ENCODE measurements at regions not wholly inside any gene's neighbourhood (a gene's known extent, or its start where the extent isn't known, plus 50 kb on each side); places are given as distances from the start of the nearest gene placed in this dataset.

DNA sequence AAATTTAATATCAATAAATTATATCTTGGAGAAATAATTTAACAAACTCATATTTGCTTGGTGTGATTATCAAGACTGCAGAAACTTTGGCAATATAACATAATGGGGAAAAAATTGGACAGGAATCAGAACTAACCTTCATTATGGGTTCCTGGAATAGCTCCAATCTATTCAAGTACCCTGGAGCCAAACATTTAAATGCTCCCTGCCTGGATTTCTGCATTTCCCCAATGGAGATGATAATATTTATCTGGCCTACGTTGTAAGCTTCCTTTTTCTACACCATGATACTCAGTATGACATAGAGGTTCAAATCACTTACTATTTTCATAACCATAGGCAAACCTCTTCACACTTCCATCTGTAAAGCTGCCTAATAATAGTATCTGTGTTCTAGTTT lies 326.8 kb downstream of the TRIML1 start:
- no peaks in the 10 kb centered on the region for H3K27me3 ChIP-seq (ENCODE audit: control insufficient read depth, insufficient read depth, low read length)
- no peak overlapping the region for H2AFZ ChIP-seq (ENCODE audit: low read length)
- no peaks in the 10 kb centered on the region for H4K20me1 ChIP-seq (ENCODE audit: control insufficient read depth, extremely low read depth, insufficient read depth, low read length)
- no peak overlapping the region for H3K4me3 ChIP-seq (replicated peaks in 1 of 4; ENCODE audit: control extremely low read depth in 1 of 4, insufficient read depth in 1 of 4, low read depth in 3 of 4, low read length in 4 of 4)
- TF ChIP-seq CTCF (conservative IDR thresholded peaks at IDR 0.05 in 1 of 2, IDR thresholded peaks at IDR 0.05 in 1 of 2; ENCODE audit: low read depth in 1 of 2, low read length in 2 of 2) (no peak), EZH2 (IDR thresholded peaks at IDR 0.05; ENCODE audit: low read length, missing control alignments) (no peak)
- no peak overlapping the region for H3K9ac ChIP-seq (ENCODE audit: insufficient read depth, low read length)
- H3K4me1 ChIP-seq (ENCODE audit: control insufficient read depth, extremely low read depth, insufficient read depth, low read length), result no peaks in the 10 kb centered on the region
- no peaks in the 10 kb centered on the region for H3K79me2 ChIP-seq (ENCODE audit: control insufficient read depth, insufficient read depth, low read length)
- no peak for DNase-seq (ENCODE audit: low read depth in 2 of 2)
- no peak overlapping the region for H3K4me2 ChIP-seq (ENCODE audit: extremely low read depth, insufficient read depth, low read length)
- no peak overlapping the region for H3K27ac ChIP-seq (ENCODE audit: insufficient read depth, low read length)
- H3K9me3 ChIP-seq (ENCODE audit: control insufficient read depth, insufficient read depth, low read depth, low read length), result no peaks in the 10 kb centered on the region
- no peaks in the 10 kb centered on the region for H3K36me3 ChIP-seq (ENCODE audit: control insufficient read depth, insufficient read depth, low read length)

DNA sequence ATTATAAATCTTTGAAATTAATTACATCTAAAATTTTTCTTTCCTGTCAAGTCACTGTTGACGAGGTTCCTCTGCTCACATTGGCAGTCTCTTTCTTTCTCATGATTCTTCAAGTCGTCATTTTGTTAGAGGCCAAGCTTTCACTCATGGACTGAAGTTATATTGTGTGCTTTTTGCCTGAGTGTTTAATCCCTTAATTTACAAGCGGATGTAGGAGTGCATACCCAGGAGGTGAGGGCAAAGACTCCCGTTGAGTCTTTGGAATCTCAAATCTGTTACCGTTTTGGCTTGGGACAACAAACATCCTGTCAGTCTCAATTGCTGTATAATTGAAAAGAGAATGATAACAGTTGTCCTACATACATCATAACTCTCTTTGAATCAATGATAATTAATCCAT lies 345.0 kb downstream of the TRIML1 start:
- H3K9ac ChIP-seq (ENCODE audit: insufficient read depth, low read length), result no peak overlapping the region

GRCh38 chr4:188485906-188486305 lies 346.7 kb downstream of the TRIML1 start:
- no peak overlapping the region for H3K9ac ChIP-seq (ENCODE audit: insufficient read depth, low read length)
- H3K9me3 ChIP-seq (ENCODE audit: control insufficient read depth, insufficient read depth, low read depth, low read length), result no peaks in the 10 kb centered on the region
- no peaks in the 10 kb centered on the region for H3K27me3 ChIP-seq (ENCODE audit: control insufficient read depth, insufficient read depth, low read length)
- no peaks in the 10 kb centered on the region for H3K36me3 ChIP-seq (ENCODE audit: control insufficient read depth, insufficient read depth, low read length)
- TF ChIP-seq CTCF (conservative IDR thresholded peaks at IDR 0.05 in 1 of 2, IDR thresholded peaks at IDR 0.05 in 1 of 2; ENCODE audit: low read depth in 1 of 2, low read length in 2 of 2), result no peak
- no peak overlapping the region for H3K4me3 ChIP-seq (replicated peaks in 1 of 4; ENCODE audit: control extremely low read depth in 1 of 4, insufficient read depth in 1 of 4, low read depth in 3 of 4, low read length in 4 of 4)
- H4K20me1 ChIP-seq (ENCODE audit: control insufficient read depth, extremely low read depth, insufficient read depth, low read length), result no peaks in the 10 kb centered on the region
- H3K4me2 ChIP-seq (ENCODE audit: extremely low read depth, insufficient read depth, low read length), result no peak overlapping the region
- H3K79me2 ChIP-seq (ENCODE audit: control insufficient read depth, insufficient read depth, low read length), result no peaks in the 10 kb centered on the region
- DNase-seq (ENCODE audit: low read depth in 2 of 2), result no peak
- no peaks in the 10 kb centered on the region for H3K4me1 ChIP-seq (ENCODE audit: control insufficient read depth, extremely low read depth, insufficient read depth, low read length)
- no peak overlapping the region for H2AFZ ChIP-seq (ENCODE audit: low read length)
- H3K27ac ChIP-seq (ENCODE audit: insufficient read depth, low read length), result no peak overlapping the region

More for the DNA sequence above, 345.0 kb downstream of the TRIML1 start:
- Histone ChIP-seq H3K4me2 (ENCODE audit: extremely low read depth, insufficient read depth, low read length) (no peak overlapping the region), H4K20me1 (ENCODE audit: control insufficient read depth, extremely low read depth, insufficient read depth, low read length) (no peaks in the 10 kb centered on the region), H3K79me2 (ENCODE audit: control insufficient read depth, insufficient read depth, low read length) (no peaks in the 10 kb centered on the region), H3K4me3 (replicated peaks in 1 of 4; ENCODE audit: control extremely low read depth in 1 of 4, insufficient read depth in 1 of 4, low read depth in 3 of 4, low read length in 4 of 4) (no peak overlapping the region), H3K9me3 (ENCODE audit: control insufficient read depth, insufficient read depth, low read depth, low read length) (no peaks in the 10 kb centered on the region), H3K27ac (ENCODE audit: insufficient read depth, low read length) (no peak overlapping the region), H3K27me3 (ENCODE audit: control insufficient read depth, insufficient read depth, low read length) (no peaks in the 10 kb centered on the region), H2AFZ (ENCODE audit: low read length) (no peak overlapping the region), H3K36me3 (ENCODE audit: control insufficient read depth, insufficient read depth, low read length) (no peaks in the 10 kb centered on the region), H3K4me1 (ENCODE audit: control insufficient read depth, extremely low read depth, insufficient read depth, low read length) (no peaks in the 10 kb centered on the region)
- TF ChIP-seq CTCF (conservative IDR thresholded peaks at IDR 0.05 in 1 of 2, IDR thresholded peaks at IDR 0.05 in 1 of 2; ENCODE audit: low read depth in 1 of 2, low read length in 2 of 2), result no peak
- TF ChIP-seq EZH2 (IDR thresholded peaks at IDR 0.05; ENCODE audit: low read length, missing control alignments), result no peak
- no peak for DNase-seq (ENCODE audit: low read depth in 2 of 2)

Measured in fibroblast of lung (primary cell).